SJSA1 (cell line): ENCODE measurements at regions not wholly inside any gene's neighbourhood (a gene's known extent, or its start where the extent isn't known, plus 50 kb on each side); places are given as distances from the start of the nearest gene placed in this dataset.
A peak's percentile ranks its signal among the peaks of the same experiment; 100 is the strongest.
"Not testable (repeated sequence)": the region's sequence is repeated elsewhere in the genome, so short reads cannot be mapped to it uniquely, and the experiment has no call there.

ENCODE experiments used
- DNase-seq, 2 experiments: peaks; one replicate each; pipeline ENCODE4 v3.0.0-alpha.2; 2015 to 2020; ENCODE audit warnings: low spot score in 2 of 2, low read depth in 1 of 2
- H3K27ac ChIP-seq: fragments of 250-450 bp; sonication (Bioruptor Pico); 2 replicates; pipeline ENCODE4 v1.5.1; 2020; ENCODE audit warnings: mild to moderate bottlenecking, moderate library complexity
- H3K27me3 ChIP-seq: fragments of 250-450 bp; sonication (Bioruptor Pico); replicated peaks from 2 replicates; pipeline ENCODE4 v1.5.1; 2020; ENCODE audit warnings: mild to moderate bottlenecking, moderate library complexity
- H3K36me3 ChIP-seq: fragments of 250-450 bp; sonication (Bioruptor Pico); 2 replicates; pipeline ENCODE4 v1.5.1; 2020; ENCODE audit warnings: mild to moderate bottlenecking
- H3K4me1 ChIP-seq: fragments of 250-450 bp; sonication (Bioruptor Pico); replicated peaks from 2 replicates; pipeline ENCODE4 v1.6.1; 2021; ENCODE audit warnings: mild to moderate bottlenecking
- H3K4me3 ChIP-seq: fragments of 250-450 bp; sonication (Bioruptor Pico); 2 replicates; pipeline ENCODE4 v1.5.1; 2020; ENCODE audit warnings: mild to moderate bottlenecking
- H3K9me3 ChIP-seq: fragments of 250-450 bp; sonication (Bioruptor Pico); replicated peaks from 2 replicates; pipeline ENCODE4 v1.5.1; 2020; ENCODE audit warnings: mild to moderate bottlenecking

DNA sequence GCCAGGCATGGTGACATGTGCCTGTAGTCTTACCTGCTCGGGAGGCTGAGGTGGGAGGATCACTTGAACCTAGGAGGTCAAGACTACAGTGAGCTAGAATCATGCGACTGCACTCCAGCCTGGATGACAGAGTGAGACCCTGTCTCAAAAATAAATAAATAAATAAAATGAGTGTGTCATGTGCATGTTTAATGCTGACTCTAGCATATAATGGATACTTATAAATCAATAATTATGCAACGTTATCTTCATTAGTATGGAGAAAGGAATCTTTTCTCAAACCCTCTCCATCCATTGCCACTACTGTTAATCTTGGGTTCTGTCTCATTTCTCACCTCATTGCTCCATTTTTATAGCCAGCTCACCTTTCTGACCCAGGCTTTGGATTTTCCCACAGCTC is 189.5 kb upstream of the RPL34 start:
- no peak overlapping the region for H3K4me3 ChIP-seq
- H3K36me3 ChIP-seq = no peaks in the 10 kb centered on the region
- no peak for DNase-seq
- no peaks in the 10 kb centered on the region for H3K27me3 ChIP-seq
- no peak overlapping the region for H3K27ac ChIP-seq
- no peaks in the 10 kb centered on the region for H3K9me3 ChIP-seq
- H3K4me1 ChIP-seq = peaks cover 30% of the 10 kb centered on the region

DNA sequence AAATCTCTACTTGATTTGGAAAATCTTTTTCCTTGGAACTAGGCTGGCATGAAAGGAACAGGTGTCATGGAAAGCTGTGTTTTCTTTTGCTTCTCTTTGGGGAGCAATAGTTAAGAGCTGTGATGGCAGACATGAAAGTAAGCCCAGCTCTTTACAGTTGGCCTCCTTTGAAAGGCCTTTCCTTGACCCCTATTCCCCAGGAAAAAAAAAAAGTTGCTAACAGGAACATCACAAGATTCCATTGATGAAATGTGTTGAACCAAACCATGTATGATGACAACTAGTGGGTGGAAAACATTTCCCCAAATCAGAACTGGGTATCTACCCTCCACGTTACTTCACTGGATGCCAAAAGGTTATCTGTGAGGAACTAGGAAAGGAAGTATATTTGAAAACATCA is 190.7 kb upstream of the RPL34 start:
- no peaks in the 10 kb centered on the region for H3K9me3 ChIP-seq

DNA sequence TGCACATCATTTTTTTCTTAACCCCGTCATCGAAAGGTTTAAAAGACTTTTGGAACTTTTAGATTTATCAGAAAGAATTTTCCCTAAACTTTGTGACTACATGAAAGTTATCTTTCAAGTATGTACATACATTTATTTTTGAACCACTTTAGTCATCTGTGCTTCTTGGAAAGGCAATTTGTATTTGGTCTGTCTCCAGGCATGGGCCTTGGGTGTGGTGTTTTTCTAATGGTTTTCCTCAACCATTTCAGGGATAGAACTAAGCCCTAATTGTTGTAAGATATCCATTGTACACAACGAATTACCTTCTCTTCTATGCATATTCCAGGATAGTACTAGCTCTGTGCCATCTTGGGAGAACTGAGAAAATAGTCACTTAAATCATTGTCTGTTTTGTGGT is 191.5 kb upstream of the RPL34 start:
- H3K36me3 ChIP-seq = no peaks in the 10 kb centered on the region
- no peak overlapping the region for H3K4me3 ChIP-seq
- no peak overlapping the region for H3K27ac ChIP-seq
- no peaks in the 10 kb centered on the region for H3K9me3 ChIP-seq
- DNase-seq = no peak
- H3K27me3 ChIP-seq = no peaks in the 10 kb centered on the region
- peaks cover 26% of the 10 kb centered on the region for H3K4me1 ChIP-seq

More for the DNA sequence above, 190.7 kb upstream of the RPL34 start:
- DNase-seq = no peak
- no peak overlapping the region for H3K27ac ChIP-seq
- peaks cover 34% of the 10 kb centered on the region for H3K4me1 ChIP-seq
- no peaks in the 10 kb centered on the region for H3K36me3 ChIP-seq
- no peaks in the 10 kb centered on the region for H3K27me3 ChIP-seq
- H3K4me3 ChIP-seq = no peak overlapping the region

DNA sequence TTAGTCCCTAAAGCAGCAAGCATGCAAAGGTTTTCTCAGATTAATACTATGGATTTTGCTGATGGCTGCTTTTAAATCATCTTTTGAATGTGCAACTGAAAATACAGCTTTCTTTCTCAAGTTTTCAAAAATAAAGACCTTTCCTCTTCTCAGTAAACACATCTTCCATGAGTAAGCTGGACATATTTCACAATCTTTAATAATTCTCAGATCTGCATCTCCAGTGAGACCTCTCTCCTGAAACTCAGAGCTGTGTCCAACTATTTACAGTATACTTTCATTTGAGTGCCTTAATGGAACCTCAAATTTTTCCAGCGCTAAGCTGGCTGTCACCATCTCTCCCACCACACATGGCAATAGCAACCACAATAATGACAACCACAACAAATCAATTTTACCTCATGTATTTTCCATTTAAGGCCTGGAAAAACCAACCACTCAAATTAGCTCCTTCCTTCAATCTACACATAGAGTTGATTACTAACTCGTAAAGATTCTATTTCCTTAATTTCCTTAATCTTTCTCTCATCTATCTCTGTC is 192.4 kb upstream of the RPL34 start:
- H3K4me1 ChIP-seq = peaks cover 20% of the 10 kb centered on the region
- H3K27me3 ChIP-seq = no peaks in the 10 kb centered on the region
- DNase-seq = no peak
- H3K36me3 ChIP-seq = no peaks in the 10 kb centered on the region
- H3K9me3 ChIP-seq = no peaks in the 10 kb centered on the region
- no peak overlapping the region for H3K27ac ChIP-seq
- no peak overlapping the region for H3K4me3 ChIP-seq

DNA sequence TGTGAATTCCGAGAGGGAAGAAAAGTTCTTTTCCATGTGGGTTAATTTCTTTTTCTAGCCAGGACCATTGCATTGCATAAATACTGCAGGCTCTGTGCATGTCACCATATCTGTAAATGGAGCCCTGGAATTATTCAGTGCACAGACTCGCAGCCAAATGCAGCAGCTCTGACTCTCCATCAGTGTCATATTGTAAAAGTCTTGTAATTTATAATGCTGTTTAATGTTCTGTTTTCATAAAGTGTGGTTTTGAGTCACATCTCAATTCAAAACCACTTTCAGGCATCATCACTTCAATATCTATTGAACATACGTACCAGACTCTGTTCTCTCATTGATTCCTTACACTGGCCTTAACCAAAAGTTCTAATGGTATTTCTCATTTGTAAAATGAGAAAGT is 193.9 kb upstream of the RPL34 start:
- peaks cover 16% of the 10 kb centered on the region for H3K4me1 ChIP-seq
- no peaks in the 10 kb centered on the region for H3K36me3 ChIP-seq
- no peak for DNase-seq
- H3K9me3 ChIP-seq = no peaks in the 10 kb centered on the region
- no peak overlapping the region for H3K4me3 ChIP-seq
- H3K27ac ChIP-seq = peak overlapping the region; percentile 67
- no peaks in the 10 kb centered on the region for H3K27me3 ChIP-seq

DNA sequence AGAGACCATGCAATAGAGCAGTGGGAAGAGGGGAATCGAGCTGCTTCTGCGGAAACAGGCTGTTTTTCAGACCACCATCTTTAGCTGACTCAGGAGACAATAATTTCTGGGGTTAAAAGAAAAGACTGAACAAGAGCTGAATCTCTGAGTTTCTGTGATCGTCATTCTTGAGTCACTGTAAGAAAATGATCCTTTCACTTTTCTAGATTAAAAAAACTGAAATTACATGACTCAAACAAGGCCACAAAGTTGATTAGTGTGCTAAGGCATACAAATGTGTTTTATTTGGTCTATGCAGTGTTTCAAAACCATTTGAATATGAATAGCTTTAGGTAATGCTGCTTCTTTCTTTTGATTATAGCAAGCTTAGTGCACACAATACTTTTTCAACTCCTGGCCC is 194.4 kb upstream of the RPL34 start:
- peak overlapping the region; percentile 2; the same call in 1 of the 2 replicates for H3K4me3 ChIP-seq
- no peaks in the 10 kb centered on the region for H3K27me3 ChIP-seq
- H3K36me3 ChIP-seq = no peaks in the 10 kb centered on the region
- peak overlapping the region; percentile 67 for H3K27ac ChIP-seq
- H3K9me3 ChIP-seq = no peaks in the 10 kb centered on the region
- H3K4me1 ChIP-seq = peaks cover 16% of the 10 kb centered on the region
- peak; percentile 68 to 91 for DNase-seq

DNA sequence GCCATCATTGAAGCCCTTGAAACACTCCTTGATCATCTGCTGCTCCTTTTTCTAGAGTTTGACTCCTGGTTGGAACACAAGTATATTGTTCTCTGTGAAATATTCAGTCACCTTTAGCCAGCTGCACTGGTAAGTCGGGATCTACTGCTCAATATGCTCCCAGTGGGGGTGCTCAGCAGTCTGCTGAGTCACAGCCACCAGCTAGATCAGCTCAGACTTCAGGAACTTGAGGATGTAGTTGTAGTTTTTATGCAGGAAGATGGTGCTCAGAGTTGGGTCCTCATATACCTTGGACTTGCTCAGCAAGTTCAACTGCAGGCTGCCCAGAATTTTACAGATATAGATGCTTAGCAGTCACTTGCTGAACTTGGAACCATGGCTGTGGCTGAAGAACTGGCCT is 202.5 kb upstream of the RPL34 start:
- no peak for DNase-seq
- no peaks in the 10 kb centered on the region for H3K9me3 ChIP-seq

DNA sequence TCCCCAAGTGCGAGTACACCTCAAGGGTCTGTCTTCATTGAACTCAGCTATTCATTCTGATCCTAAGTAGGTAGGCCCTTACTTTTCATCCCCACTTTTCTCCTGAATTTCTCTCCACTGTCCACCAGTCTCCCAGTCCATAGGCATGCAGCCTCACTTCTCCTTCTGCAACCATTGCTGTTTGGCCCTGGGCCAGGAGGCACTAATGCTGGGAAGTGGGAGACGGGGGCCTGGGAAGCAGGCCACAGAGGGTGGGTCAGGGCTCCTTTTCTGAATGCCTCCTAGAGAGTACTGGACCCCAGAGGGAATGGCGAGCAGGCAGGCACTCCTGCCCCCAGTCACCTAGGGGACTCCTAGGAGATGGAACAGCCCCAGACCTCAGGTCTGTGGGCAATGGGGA is 203.5 kb upstream of the RPL34 start:
- Histone ChIP-seq H3K4me1 (no peaks in the 10 kb centered on the region), H3K27me3 (no peaks in the 10 kb centered on the region), H3K9me3 (no peaks in the 10 kb centered on the region), H3K36me3 (no peaks in the 10 kb centered on the region), H3K4me3 (no peak overlapping the region), H3K27ac (no peak overlapping the region)
- DNase-seq = no peak

More for the DNA sequence above, 202.5 kb upstream of the RPL34 start:
- no peaks in the 10 kb centered on the region for H3K36me3 ChIP-seq
- H3K27ac ChIP-seq = no peak overlapping the region
- no peaks in the 10 kb centered on the region for H3K4me1 ChIP-seq
- H3K4me3 ChIP-seq = no peak overlapping the region
- H3K27me3 ChIP-seq = no peaks in the 10 kb centered on the region

DNA sequence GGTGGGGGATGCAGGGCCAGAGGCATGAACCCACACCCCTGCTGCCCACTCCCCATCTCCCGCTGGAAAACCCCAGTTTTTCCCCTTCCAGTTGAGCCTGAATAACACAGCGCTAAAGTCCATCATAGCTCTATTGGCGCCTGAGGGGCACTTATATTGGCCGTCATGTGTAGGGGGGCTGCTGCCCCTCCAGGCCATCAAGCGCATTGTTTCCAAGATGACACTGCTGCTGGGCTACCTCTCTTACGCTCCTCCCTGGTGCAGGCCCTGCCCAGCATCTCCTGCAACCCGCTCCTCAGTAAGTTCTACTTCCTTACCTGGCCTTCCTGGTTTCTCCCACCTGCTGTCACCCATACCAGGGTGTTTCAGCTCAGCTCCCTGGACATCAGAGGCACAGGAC is 205.0 kb upstream of the RPL34 start:
- H3K27me3 ChIP-seq = no peaks in the 10 kb centered on the region
- no peaks in the 10 kb centered on the region for H3K36me3 ChIP-seq
- H3K4me1 ChIP-seq = no peaks in the 10 kb centered on the region
- no peak overlapping the region for H3K27ac ChIP-seq
- H3K4me3 ChIP-seq = no peak overlapping the region
- H3K9me3 ChIP-seq = no peaks in the 10 kb centered on the region
- no peak for DNase-seq

DNA sequence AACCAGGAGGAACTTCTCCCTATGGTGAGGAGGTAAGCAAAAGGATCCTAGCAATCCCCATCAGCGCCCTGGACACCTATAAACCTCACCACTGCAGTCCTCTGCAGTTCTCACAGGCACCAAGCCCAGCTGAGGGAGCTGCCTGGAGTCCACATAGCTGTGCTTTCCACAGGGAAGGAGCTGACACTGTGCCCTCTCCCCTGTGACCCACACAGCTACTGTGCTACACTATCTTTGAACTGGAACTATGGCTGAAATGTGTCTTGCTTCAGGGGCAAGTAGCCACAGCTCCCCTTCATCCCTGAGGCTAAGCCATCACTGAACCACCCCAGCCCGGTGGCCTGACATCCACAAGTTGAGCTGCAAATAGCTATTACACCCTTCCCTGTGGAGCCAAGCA is 208.5 kb upstream of the RPL34 start:
- Histone ChIP-seq H3K4me3 (no peak overlapping the region), H3K9me3 (no peaks in the 10 kb centered on the region), H3K4me1 (no peaks in the 10 kb centered on the region), H3K27me3 (no peaks in the 10 kb centered on the region), H3K36me3 (no peaks in the 10 kb centered on the region), H3K27ac (no peak overlapping the region)
- no peak for DNase-seq

DNA sequence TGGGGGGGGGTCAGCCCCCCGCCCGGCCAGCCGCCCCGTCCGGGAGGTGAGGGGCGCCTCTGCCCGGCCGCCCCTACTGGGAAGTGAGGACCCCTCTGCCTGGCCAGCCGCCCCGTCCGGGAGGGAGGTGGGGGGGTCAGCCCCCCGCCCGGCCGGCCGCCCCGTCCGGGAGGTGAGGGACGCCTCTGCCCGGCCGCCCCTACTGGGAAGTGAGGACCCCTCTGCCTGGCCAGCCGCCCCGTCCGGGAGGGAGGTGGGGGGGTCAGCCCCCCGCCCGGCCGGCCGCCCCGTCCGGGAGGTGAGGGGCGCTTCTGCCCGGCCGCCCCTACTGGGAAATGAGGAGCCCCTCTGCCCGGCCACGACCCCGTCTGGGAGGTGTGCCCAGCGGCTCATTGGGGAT is 210.7 kb upstream of the RPL34 start:
- H3K27ac ChIP-seq, H3K4me1 ChIP-seq, DNase-seq: not testable (repeated sequence)

DNA sequence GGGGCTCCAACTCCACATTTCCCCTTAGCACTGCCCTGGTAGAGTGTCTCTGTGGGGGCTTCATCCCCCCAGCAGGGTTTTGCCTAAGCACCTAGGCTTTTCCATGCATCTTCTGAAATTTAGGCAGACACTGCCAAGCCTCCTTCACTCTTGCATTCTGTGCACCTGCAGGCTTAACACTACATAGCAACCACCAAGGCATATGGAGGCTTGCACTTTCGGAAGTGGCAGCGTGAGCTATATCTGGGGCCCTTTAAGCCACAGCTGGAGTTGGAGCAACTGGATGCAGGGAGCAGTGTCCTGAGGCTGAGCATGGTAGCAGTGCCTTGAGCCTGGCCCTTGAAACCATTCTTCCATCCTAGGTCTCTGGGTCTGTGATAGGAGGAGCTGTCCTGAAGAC is 214.8 kb upstream of the RPL34 start:
- DNase-seq = no peak
- H3K27ac ChIP-seq = no peak overlapping the region
- no peak overlapping the region for H3K4me3 ChIP-seq
- no peaks in the 10 kb centered on the region for H3K4me1 ChIP-seq
- H3K27me3 ChIP-seq = no peaks in the 10 kb centered on the region
- no peaks in the 10 kb centered on the region for H3K9me3 ChIP-seq
- no peaks in the 10 kb centered on the region for H3K36me3 ChIP-seq

More for the DNA sequence above, 210.7 kb upstream of the RPL34 start:
- H3K4me3 ChIP-seq, H3K36me3 ChIP-seq, H3K27me3 ChIP-seq, H3K9me3 ChIP-seq: not testable (repeated sequence)

DNA sequence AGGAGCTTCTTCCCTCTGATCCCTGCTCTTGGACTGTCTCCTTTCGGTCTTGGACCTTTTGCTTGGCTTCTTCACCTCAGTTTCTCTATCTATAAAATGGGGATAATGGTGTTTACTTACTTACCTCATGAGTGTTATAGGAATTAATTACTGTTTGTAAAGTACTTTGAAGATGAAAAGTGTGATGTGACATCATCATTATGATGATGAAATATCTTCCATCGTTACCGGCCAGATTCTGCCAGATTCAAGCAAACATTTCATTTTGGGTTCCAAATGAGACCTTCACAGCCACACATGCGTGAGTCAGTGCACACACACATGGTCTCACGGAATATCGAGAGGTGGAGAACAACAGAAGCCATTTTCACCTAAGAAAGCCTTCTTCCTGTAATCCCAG is 220.1 kb upstream of the RPL34 start:
- no peak for DNase-seq
- no peaks in the 10 kb centered on the region for H3K27me3 ChIP-seq
- H3K4me1 ChIP-seq = 0 out of 2 replicates have a peak, but pooled peaks cover 3% of the 10 kb centered on the region
- H3K27ac ChIP-seq = no peak overlapping the region
- H3K4me3 ChIP-seq = no peak overlapping the region
- H3K9me3 ChIP-seq = no peaks in the 10 kb centered on the region
- no peaks in the 10 kb centered on the region for H3K36me3 ChIP-seq

DNA sequence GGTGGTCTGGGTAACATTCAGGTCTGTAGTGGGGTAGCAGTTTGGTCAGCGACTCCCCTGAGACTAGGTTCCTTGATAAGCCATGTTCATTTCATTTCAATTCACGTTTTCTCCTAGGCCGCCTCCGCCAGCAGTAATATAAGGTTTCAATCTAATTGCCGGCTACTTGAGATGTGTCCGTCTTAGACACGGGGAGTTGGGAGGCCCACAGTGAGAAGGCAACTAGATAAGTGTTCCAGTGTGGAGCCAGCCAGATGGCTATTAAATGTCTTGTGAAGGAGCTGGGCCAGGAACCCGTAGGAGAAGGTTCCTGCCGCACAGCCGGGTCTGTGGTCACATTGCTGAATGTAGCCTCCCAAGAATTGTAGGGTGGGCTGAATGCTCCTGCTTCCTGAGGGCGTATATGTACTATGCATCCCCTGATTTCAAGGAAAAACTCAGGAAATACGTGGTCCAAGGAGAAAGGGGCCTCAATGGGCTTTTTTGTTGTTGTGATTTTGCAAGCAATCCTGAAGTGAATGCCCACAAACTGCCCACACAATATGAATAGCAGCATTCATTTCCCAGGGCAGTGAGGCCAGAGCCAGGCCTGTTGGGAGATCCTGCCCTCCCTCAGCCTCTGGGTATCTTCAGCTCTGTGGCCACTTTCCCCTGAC is 220.6 kb upstream of the RPL34 start:
- H3K27me3 ChIP-seq = no peaks in the 10 kb centered on the region
- no peaks in the 10 kb centered on the region for H3K9me3 ChIP-seq
- H3K36me3 ChIP-seq = no peaks in the 10 kb centered on the region
- no peak for DNase-seq
- H3K27ac ChIP-seq = no peak overlapping the region
- H3K4me3 ChIP-seq = no peak overlapping the region
- 0 out of 2 replicates have a peak, but pooled peaks cover 3% of the 10 kb centered on the region for H3K4me1 ChIP-seq

DNA sequence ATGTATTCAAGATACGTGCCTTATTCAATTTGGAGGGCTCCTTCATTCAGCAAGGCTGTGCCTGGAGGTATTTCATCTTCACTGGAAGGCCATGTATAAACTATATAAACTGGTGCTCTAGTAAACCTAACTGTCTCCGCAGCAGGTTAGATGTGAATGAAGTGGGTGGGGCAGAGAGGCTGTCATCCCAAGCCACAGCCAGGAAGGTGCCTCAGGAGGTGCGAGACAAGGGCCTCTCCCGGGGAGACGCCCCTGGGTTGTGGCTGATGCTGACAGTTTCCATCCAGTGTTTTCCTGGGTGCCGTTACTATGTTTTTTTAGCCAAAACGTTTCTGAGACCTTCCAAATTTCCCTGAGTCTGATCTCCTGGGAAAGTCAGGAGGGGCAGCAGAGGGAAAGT is 221.5 kb upstream of the RPL34 start:
- Histone ChIP-seq H3K27me3 (no peaks in the 10 kb centered on the region), H3K27ac (no peak overlapping the region), H3K9me3 (no peaks in the 10 kb centered on the region), H3K4me1 (0 out of 2 replicates have a peak, but pooled peaks cover 3% of the 10 kb centered on the region), H3K36me3 (no peaks in the 10 kb centered on the region), H3K4me3 (no peak overlapping the region)
- DNase-seq = no peak
